ENCODE measurements at regions not wholly inside any gene's neighbourhood (a gene's known extent, or its start where the extent isn't known, plus 50 kb on each side); places are given as distances from the start of the nearest gene placed in this dataset.

DNA sequence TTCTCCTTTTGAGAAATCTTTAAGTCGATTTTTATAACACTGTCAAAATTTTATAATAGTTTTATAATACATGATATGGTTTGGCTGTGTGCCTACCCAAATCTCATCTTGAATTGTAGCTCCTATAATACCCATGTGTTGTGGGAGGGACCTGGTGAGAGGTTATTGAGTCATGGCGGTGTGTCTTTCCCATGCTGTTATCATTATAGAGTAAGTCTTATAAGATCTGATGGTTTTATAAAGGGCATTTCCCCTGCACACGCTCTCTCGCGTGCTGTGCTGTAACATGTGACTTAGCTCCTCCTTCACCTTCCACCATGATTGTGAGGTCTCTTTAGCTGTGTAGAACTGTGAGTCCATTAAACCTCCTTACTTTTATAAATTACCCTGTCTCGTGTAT lies 364.0 kb upstream of the SPANXN4 start:
- in situ Hi-C loops (cut with HindIII; ENCODE audit: extremely low pct_ligation_motif_present, low pct_unique_long_range_greater_than_20kb) (no loop called here), intact Hi-C loops (cut with micrococcal nuclease; ENCODE audit: unreplicated experiment) (no loop called here)
- no peaks in the 10 kb centered on the region for H4K20me1 ChIP-seq (ENCODE audit: insufficient read depth, low read length)
- no peak for ATAC-seq
- H3K36me3 ChIP-seq (replicated peaks in 1 of 2; ENCODE audit: control insufficient read depth in 1 of 2, insufficient read depth in 2 of 2, low read length in 2 of 2), result no peaks in the 10 kb centered on the region
- H2AFZ ChIP-seq (ENCODE audit: low read length), result no peak overlapping the region
- no peak for FAIRE-seq
- WGBS (ENCODE audit: low lambda C conversion rate), result 42% methylated on average over 6 of the region's 6 CpGs
- peaks cover 34% of the 10 kb centered on the region for H3K9me3 ChIP-seq (ENCODE audit: low read length)
- BruUV-seq (replicated peaks), result no TSS peak
- no peak overlapping the region for H3K4me3 ChIP-seq (replicated peaks in 1 of 3; ENCODE audit: insufficient read depth in 1 of 3, low read depth in 2 of 3, low read length in 3 of 3)
- TF ChIP-seq PHF21A (CRISPR knock-in tag; IDR thresholded peaks at IDR 0.05) (no peak), HMGA1 (CRISPR knock-in tag; conservative IDR thresholded peaks at IDR 0.05) (no peak), ZNF282 (IDR thresholded peaks at IDR 0.05; ENCODE audit: partially characterized antibody) (no peak), AKAP8 (CRISPR knock-in tag; IDR thresholded peaks at IDR 0.05) (no peak), THAP11 (CRISPR knock-in tag; IDR thresholded peaks at IDR 0.05) (no peak)
- ChIA-PET POLR2A (no interaction called here), CTCF (ENCODE audit: low intra/inter-chr PET ratio, low total read pairs) (no interaction called here)
- no peak overlapping the region for H3K9ac ChIP-seq (ENCODE audit: insufficient read depth, low read depth, low read length)
- no peak for DNase-seq (ENCODE audit: low spot score)
- H3K27ac ChIP-seq (ENCODE audit: extremely low read length, insufficient read depth, low read length), result no peak overlapping the region
- no peaks in the 10 kb centered on the region for H3K4me1 ChIP-seq (ENCODE audit: insufficient read depth, low read length)
- no peaks in the 10 kb centered on the region for H3K27me3 ChIP-seq (ENCODE audit: control insufficient read depth in 1 of 2, insufficient read depth in 2 of 2, low read length in 2 of 2)
- H3K4me2 ChIP-seq (ENCODE audit: low read depth, low read length), result no peak overlapping the region
- no peaks in the 10 kb centered on the region for H3K79me2 ChIP-seq (ENCODE audit: insufficient read depth, low read length)

DNA sequence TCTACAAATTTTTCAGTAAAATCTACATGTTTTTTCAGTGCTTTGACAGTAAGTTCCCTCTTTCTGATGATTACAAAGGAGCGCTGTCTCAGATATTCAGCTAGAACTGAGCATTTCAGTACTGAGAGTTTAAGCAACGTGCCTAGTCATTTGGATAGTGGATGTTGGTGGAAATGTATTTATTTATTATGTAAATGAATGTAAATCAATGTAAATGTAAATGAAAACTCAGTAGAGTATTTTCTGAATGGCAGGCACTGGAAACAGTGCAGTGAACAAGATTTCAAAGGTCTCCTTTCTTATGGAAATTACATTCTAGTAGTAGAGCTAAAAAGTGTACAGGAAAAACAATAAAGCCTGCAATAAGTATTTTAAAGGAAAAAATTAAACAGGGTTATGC lies 370.2 kb upstream of the SPANXN4 start:
- Histone ChIP-seq H3K27ac (ENCODE audit: extremely low read length, insufficient read depth, low read length) (no peak overlapping the region), H3K9ac (ENCODE audit: insufficient read depth, low read depth, low read length) (no peak overlapping the region), H3K4me1 (ENCODE audit: insufficient read depth, low read length) (no peaks in the 10 kb centered on the region), H3K79me2 (ENCODE audit: insufficient read depth, low read length) (no peaks in the 10 kb centered on the region), H4K20me1 (ENCODE audit: insufficient read depth, low read length) (no peaks in the 10 kb centered on the region), H3K4me2 (ENCODE audit: low read depth, low read length) (no peak overlapping the region), H3K27me3 (ENCODE audit: control insufficient read depth in 1 of 2, insufficient read depth in 2 of 2, low read length in 2 of 2) (no peaks in the 10 kb centered on the region), H3K36me3 (replicated peaks in 1 of 2; ENCODE audit: control insufficient read depth in 1 of 2, insufficient read depth in 2 of 2, low read length in 2 of 2) (no peaks in the 10 kb centered on the region), H3K4me3 (replicated peaks in 1 of 3; ENCODE audit: insufficient read depth in 1 of 3, low read depth in 2 of 3, low read length in 3 of 3) (no peak overlapping the region), H3K9me3 (ENCODE audit: low read length) (peaks cover 44% of the 10 kb centered on the region), H2AFZ (ENCODE audit: low read length) (no peak overlapping the region)
- FAIRE-seq, result no peak
- intact Hi-C loops (cut with micrococcal nuclease; ENCODE audit: unreplicated experiment) (no loop called here), in situ Hi-C loops (cut with HindIII; ENCODE audit: extremely low pct_ligation_motif_present, low pct_unique_long_range_greater_than_20kb) (no loop called here)
- WGBS (ENCODE audit: low lambda C conversion rate), result 47% methylated on average over 2 of the region's 2 CpGs
- ChIA-PET CTCF (ENCODE audit: low intra/inter-chr PET ratio, low total read pairs) (no interaction called here), POLR2A (no interaction called here)
- no TSS peak for BruUV-seq (replicated peaks)
- ATAC-seq, result no peak
- DNase-seq (ENCODE audit: low spot score), result no peak
- TF ChIP-seq ZNF7 (CRISPR knock-in tag; IDR thresholded peaks at IDR 0.05) (no peak), NFIB (CRISPR knock-in tag; IDR thresholded peaks at IDR 0.05; ENCODE audit: borderline replicate concordance) (no peak), ZNF143 (CRISPR knock-in tag; IDR thresholded peaks at IDR 0.05) (no peak)
- TF ChIP-seq, protein P1, sequence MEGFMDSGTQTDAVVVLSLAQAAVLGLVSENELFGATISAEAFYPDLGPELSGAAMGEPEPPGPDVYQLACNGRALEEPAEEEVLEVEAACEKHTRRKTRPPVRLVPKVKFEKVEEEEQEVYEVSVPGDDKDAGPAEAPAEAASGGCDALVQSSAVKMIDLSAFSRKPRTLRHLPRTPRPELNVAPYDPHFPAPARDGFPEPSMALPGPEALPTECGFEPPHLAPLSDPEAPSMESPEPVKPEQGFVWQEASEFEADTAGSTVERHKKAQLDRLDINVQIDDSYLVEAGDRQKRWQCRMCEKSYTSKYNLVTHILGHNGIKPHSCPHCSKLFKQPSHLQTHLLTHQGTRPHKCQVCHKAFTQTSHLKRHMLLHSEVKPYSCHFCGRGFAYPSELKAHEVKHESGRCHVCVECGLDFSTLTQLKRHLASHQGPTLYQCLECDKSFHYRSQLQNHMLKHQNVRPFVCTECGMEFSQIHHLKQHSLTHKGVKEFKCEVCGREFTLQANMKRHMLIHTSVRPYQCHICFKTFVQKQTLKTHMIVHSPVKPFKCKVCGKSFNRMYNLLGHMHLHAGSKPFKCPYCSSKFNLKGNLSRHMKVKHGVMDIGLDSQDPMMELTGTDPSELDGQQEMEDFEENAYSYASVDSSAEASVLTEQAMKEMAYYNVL (CRISPR knock-in tag; IDR thresholded peaks at IDR 0.05; ENCODE audit: borderline replicate concordance), result no peak
- TF ChIP-seq, protein P2, sequence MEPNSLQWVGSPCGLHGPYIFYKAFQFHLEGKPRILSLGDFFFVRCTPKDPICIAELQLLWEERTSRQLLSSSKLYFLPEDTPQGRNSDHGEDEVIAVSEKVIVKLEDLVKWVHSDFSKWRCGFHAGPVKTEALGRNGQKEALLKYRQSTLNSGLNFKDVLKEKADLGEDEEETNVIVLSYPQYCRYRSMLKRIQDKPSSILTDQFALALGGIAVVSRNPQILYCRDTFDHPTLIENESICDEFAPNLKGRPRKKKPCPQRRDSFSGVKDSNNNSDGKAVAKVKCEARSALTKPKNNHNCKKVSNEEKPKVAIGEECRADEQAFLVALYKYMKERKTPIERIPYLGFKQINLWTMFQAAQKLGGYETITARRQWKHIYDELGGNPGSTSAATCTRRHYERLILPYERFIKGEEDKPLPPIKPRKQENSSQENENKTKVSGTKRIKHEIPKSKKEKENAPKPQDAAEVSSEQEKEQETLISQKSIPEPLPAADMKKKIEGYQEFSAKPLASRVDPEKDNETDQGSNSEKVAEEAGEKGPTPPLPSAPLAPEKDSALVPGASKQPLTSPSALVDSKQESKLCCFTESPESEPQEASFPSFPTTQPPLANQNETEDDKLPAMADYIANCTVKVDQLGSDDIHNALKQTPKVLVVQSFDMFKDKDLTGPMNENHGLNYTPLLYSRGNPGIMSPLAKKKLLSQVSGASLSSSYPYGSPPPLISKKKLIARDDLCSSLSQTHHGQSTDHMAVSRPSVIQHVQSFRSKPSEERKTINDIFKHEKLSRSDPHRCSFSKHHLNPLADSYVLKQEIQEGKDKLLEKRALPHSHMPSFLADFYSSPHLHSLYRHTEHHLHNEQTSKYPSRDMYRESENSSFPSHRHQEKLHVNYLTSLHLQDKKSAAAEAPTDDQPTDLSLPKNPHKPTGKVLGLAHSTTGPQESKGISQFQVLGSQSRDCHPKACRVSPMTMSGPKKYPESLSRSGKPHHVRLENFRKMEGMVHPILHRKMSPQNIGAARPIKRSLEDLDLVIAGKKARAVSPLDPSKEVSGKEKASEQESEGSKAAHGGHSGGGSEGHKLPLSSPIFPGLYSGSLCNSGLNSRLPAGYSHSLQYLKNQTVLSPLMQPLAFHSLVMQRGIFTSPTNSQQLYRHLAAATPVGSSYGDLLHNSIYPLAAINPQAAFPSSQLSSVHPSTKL (CRISPR knock-in tag; IDR thresholded peaks at IDR 0.05), result no peak

Measured in HepG2 (cell line).